Epithelial cell of esophagus (primary cell): ENCODE measurements at regions not wholly inside any gene's neighbourhood (a gene's known extent, or its start where the extent isn't known, plus 50 kb on each side); places are given as distances from the start of the nearest gene placed in this dataset.

Experiments
- DNase-seq: peaks from one replicate; pipeline ENCODE4 v3.0.0; 2010; ENCODE audit warnings: low read depth
- H3K4me3 ChIP-seq: 2 replicates; pipeline ENCODE4 v1.5.1; 2011; ENCODE audit warnings: mild to moderate bottlenecking, low read length, control low read depth
- CTCF ChIP-seq: IDR thresholded peaks from 2 replicates; pipeline ENCODE4 v1.5.1; 2011; ENCODE audit warnings: low read depth, mild to moderate bottlenecking, low read length, control low read depth, inconsistent platforms; ENCODE audit not compliant: insufficient read depth; ENCODE audit errors: missing control alignments

DNA sequence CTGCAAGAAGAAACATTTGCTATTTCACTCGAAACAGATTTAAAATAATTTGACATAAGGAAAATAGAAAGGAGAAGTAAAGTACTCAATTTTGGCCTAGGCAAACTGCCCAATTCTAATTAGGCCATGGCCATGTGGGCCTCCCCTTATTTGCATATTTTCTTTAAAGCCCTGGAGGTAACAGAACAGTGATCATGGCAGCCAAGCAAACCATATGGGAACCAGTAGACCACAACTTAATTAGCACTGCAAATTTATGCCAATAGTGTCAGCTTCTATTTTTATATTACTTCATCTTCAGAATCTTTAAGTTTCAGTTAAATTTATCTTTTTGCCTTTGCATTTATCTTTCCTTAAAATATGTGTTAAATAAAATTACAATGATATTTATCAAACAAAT lies 63.3 kb upstream of the THSD7A start:
- no peak for TF ChIP-seq CTCF
- no peak overlapping the region for H3K4me3 ChIP-seq
- no peak for DNase-seq

- no peak overlapping the region for H3K4me3 ChIP-seq
- DNase-seq: no peak
- no peak for TF ChIP-seq CTCF
These were observed 64.7 kb upstream of the THSD7A start for GRCh38 chr7:11896663-11897062.

DNA sequence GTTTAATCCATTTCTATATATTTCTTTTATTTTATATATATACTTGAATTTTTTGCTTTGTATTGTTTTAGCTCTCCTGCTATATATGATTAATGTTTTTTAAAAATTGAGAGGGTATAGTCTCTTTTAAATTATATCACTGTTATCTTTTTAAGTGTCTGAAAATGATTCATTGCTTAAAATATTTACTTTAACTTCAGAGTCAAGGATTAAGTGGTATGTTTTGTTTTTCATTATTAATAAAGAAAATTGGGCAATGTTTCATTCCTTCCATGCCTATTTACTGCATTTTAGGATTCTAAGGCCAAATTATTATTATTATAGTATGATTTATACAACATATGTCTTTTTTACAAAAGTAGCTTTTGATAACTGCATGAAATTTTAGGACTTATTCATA lies 67.2 kb upstream of the THSD7A start:
- no peak for TF ChIP-seq CTCF
- DNase-seq: no peak
- H3K4me3 ChIP-seq: no peak overlapping the region

DNA sequence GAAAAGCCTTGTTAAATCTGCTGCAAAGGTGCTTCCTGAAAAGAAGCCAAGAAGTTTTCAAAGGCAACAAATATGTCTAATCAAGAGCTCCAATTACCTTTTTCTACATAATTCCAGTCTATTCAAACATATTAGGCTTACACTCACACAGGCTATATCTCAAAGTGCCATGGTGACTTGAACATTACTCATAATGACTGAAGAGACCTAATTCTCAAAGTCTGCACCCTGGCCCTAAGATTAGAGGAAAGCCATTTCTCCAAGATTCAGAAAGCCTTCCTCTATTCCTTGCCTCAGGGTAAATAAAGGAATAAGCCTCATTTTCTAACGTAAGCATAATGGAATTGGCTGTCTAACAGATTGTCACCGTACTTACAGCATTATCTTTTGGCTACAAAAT lies 78.3 kb upstream of the THSD7A start:
- TF ChIP-seq CTCF: no peak
- H3K4me3 ChIP-seq: no peak overlapping the region
- no peak for DNase-seq

- TF ChIP-seq CTCF: no peak
- no peak for DNase-seq
These were observed 79.9 kb upstream of the THSD7A start for GRCh38 chr7:11911900-11912299.

GRCh38 chr7:11914645-11915044 lies 82.6 kb upstream of the THSD7A start:
- no peak for TF ChIP-seq CTCF
- H3K4me3 ChIP-seq: no peak overlapping the region
- DNase-seq: no peak

More at GRCh38 chr7:11911900-11912299, 79.9 kb upstream of the THSD7A start:
- no peak overlapping the region for H3K4me3 ChIP-seq

GRCh38 chr7:11923376-11923930 lies 91.5 kb upstream of the THSD7A start:
- DNase-seq: no peak
- H3K4me3 ChIP-seq: no peak overlapping the region
- no peak for TF ChIP-seq CTCF
